PC-9 (cell line): ENCODE measurements at regions not wholly inside any gene's neighbourhood (a gene's known extent, or its start where the extent isn't known, plus 50 kb on each side); places are given as distances from the start of the nearest gene placed in this dataset.

ENCODE experiments used
- BruUV-seq: library from RNA; stranded (reverse); fragments of 400-500 nt; replicated peaks from 2 replicates; lab custom pipeline; 2021; lab: Mats Ljungman, UMichigan
- CTCF ChIA-PET: fragments of 300-600 bp; sonication (Branson Sonifier 250); formaldehyde crosslinking; loops from one replicate; lab custom pipeline; 2022; ENCODE audit warnings: antibody characterized with exemption; lab: Charles Lee
- POLR2A ChIA-PET: fragments of 300-600 bp; sonication (Branson Sonifier 250); formaldehyde crosslinking; loops from one replicate; lab custom pipeline; 2022; ENCODE audit warnings: antibody characterized with exemption; ENCODE audit not compliant: unreplicated experiment; lab: Charles Lee
- DNase-seq, 2 experiments: peaks; one replicate each; pipeline versions ENCODE4 v3.0.0 to v3.0.0-alpha.2; 2015 to 2022; ENCODE audit warnings: mixed read lengths in 1 of 2
- H2AFZ ChIP-seq: fragments of 200-600 bp; sonication (generic); 2 replicates; pipeline ENCODE4 v1.8.1; 2017; ENCODE audit warnings: antibody characterized with exemption
- H3F3A ChIP-seq: fragments of 200-600 bp; sonication (generic); 2 replicates; pipeline ENCODE4 v1.8.1; 2017; ENCODE audit warnings: antibody characterized with exemption, mild to moderate bottlenecking, low read depth; ENCODE audit not compliant: insufficient read depth
- H3K27ac ChIP-seq: fragments of 200-600 bp; sonication (generic); 2 replicates; pipeline ENCODE4 v1.6.1; 2016; ENCODE audit warnings: mixed run types
- H3K27me3 ChIP-seq: fragments of 200-600 bp; sonication (generic); 2 replicates; pipeline ENCODE4 v1.6.1; 2016; ENCODE audit warnings: low read depth, mixed run types; ENCODE audit not compliant: insufficient read depth
- H3K36me3 ChIP-seq: fragments of 200-600 bp; sonication (generic); 2 replicates; pipeline ENCODE4 v1.6.1; 2016; ENCODE audit warnings: low read depth, mixed run types
- H3K4me1 ChIP-seq: fragments of 200-600 bp; sonication (generic); replicated peaks from 2 replicates; pipeline ENCODE4 v1.6.1; 2016; ENCODE audit warnings: mixed run types; ENCODE audit not compliant: insufficient read depth
- H3K4me2 ChIP-seq: fragments of 200-600 bp; sonication (generic); 2 replicates; pipeline ENCODE4 v1.6.1; 2017; ENCODE audit warnings: mixed run types
- H3K4me3 ChIP-seq: fragments of 200-600 bp; sonication (generic); 2 replicates; pipeline ENCODE4 v1.6.1; 2016; ENCODE audit warnings: mixed run types
- H3K79me2 ChIP-seq: fragments of 200-600 bp; sonication (generic); 2 replicates; pipeline ENCODE4 v1.6.1; 2017; ENCODE audit warnings: low read depth, mixed run types
- H3K9me2 ChIP-seq: fragments of 200-600 bp; sonication (generic); 2 replicates; pipeline ENCODE4 v1.8.1; 2017; ENCODE audit warnings: mild to moderate bottlenecking; ENCODE audit not compliant: insufficient read depth
- H3K9me3 ChIP-seq: fragments of 200-600 bp; sonication (generic); 2 replicates; pipeline ENCODE4 v1.8.1; 2016; ENCODE audit warnings: low read depth; ENCODE audit not compliant: insufficient read depth
- H4K20me1 ChIP-seq: fragments of 200-600 bp; sonication (generic); 2 replicates; pipeline ENCODE4 v1.8.1; 2017; ENCODE audit not compliant: insufficient read depth
- EZH2 ChIP-seq: fragments of 200-600 bp; sonication (generic); IDR thresholded peaks from 2 replicates; pipeline ENCODE4 v1.8.0; 2017; ENCODE audit warnings: antibody characterized with exemption, low read depth
- intact Hi-C: fragments of 100-400 bp; cut with micrococcal nuclease; formaldehyde crosslinking; loops from one replicate; pipeline ENCODE4 v1.10.0; 2022; ENCODE audit not compliant: unreplicated experiment
- TF ChIP-seq, protein P1 (sequence below): fragments of 200-600 bp; sonication (generic); conservative IDR thresholded peaks from 2 replicates; pipeline ENCODE4 v1.6.1; 2017; ENCODE audit warnings: mixed run types, antibody characterized with exemption, mild to moderate bottlenecking, moderate library complexity

DNA sequence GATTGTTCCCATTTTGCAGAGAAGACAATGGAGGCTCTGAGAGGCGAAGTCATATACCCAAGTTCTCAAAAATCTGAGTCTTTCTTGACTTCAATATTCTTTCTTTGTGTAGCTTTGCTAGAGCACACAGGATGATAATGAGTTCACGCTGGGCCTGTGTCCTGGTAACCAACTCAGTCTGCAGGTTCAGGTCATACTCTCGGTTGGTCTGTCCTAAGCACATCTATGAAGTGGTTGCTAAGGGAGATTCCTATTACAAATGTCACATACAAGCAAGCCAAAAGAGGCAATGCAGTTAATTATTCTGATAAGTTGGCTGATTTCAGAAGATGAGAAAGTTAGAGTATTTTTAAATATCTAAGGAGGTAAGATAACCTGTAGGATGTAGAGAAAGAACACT is 481.0 kb downstream of the SOX6 start:
- no TSS peak for BruUV-seq
- CTCF ChIA-PET, result no interaction called here

DNA sequence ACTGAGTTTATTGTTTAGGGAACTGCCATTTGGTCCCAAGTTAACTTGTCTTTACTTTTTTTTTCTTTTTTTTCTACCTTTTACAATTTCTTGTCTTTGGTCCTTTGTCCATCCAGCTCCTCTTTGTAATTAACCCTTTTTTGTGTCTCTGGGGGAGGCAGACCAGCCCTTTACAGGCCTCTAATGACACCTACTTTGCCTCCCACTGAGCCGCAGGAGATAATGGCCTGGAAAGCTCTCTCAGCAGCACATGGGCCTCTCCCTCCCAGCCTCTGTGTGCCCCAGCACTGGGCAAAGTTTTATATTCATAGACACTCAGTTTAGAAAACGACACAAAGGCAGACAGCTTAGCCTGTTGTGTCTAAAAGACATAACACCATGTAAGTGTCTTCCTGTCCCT is 480.4 kb downstream of the SOX6 start:
- H3K79me2 ChIP-seq, result no peaks in the 10 kb centered on the region
- H3K4me1 ChIP-seq, result no peaks in the 10 kb centered on the region
- no peak overlapping the region for H3K4me2 ChIP-seq
- no peak for TF ChIP-seq EZH2
- TF ChIP-seq, protein P1, sequence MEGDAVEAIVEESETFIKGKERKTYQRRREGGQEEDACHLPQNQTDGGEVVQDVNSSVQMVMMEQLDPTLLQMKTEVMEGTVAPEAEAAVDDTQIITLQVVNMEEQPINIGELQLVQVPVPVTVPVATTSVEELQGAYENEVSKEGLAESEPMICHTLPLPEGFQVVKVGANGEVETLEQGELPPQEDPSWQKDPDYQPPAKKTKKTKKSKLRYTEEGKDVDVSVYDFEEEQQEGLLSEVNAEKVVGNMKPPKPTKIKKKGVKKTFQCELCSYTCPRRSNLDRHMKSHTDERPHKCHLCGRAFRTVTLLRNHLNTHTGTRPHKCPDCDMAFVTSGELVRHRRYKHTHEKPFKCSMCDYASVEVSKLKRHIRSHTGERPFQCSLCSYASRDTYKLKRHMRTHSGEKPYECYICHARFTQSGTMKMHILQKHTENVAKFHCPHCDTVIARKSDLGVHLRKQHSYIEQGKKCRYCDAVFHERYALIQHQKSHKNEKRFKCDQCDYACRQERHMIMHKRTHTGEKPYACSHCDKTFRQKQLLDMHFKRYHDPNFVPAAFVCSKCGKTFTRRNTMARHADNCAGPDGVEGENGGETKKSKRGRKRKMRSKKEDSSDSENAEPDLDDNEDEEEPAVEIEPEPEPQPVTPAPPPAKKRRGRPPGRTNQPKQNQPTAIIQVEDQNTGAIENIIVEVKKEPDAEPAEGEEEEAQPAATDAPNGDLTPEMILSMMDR, result no peak
- H4K20me1 ChIP-seq, result no peaks in the 10 kb centered on the region
- no peaks in the 10 kb centered on the region for H3K27me3 ChIP-seq
- no peak overlapping the region for H3K27ac ChIP-seq
- H3K4me3 ChIP-seq, result no peak overlapping the region
- H3K36me3 ChIP-seq, result no peaks in the 10 kb centered on the region
- intact Hi-C loops, result no loop called here
- CTCF ChIA-PET, result no interaction called here
- POLR2A ChIA-PET, result no interaction called here
- H3K9me2 ChIP-seq, result no peaks in the 10 kb centered on the region
- H3K9me3 ChIP-seq, result no peaks in the 10 kb centered on the region
- no TSS peak for BruUV-seq
- H2AFZ ChIP-seq, result no peak overlapping the region
- H3F3A ChIP-seq, result no peaks in the 10 kb centered on the region
- DNase-seq, result no peak

More for the DNA sequence above, 481.0 kb downstream of the SOX6 start:
- Histone ChIP-seq H3K4me2 (no peak overlapping the region), H3K9me2 (no peaks in the 10 kb centered on the region), H3K27me3 (no peaks in the 10 kb centered on the region), H3F3A (no peaks in the 10 kb centered on the region), H3K27ac (no peak overlapping the region), H3K36me3 (no peaks in the 10 kb centered on the region), H3K9me3 (no peaks in the 10 kb centered on the region), H4K20me1 (no peaks in the 10 kb centered on the region), H3K79me2 (no peaks in the 10 kb centered on the region), H2AFZ (no peak overlapping the region), H3K4me1 (no peaks in the 10 kb centered on the region), H3K4me3 (no peak overlapping the region)
- intact Hi-C loops, result no loop called here
- no peak for DNase-seq
- POLR2A ChIA-PET, result no interaction called here
- TF ChIP-seq, protein P1, result no peak
- TF ChIP-seq EZH2, result no peak

DNA sequence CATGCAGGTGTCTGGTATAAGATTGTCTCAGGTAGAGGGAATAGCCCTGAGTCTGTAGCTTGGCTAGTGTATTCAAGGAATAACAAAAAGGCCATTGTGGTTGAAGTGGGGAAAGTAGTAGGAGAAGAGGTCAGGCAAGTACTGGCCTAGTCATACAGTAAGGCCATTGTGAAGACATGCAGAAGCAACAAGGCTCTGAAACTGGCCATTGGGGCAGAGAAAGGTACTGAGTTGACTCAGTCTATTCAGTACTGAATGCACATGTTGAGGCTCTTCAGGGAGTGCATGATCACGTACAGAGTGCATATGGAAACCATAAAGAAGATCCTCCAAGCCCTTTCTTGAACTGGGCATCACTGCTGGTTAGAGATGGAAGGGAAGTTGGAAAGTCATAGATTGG is 477.6 kb downstream of the SOX6 start:
- Histone ChIP-seq H3K4me2 (no peak overlapping the region), H3K27me3 (no peaks in the 10 kb centered on the region), H3F3A (no peaks in the 10 kb centered on the region), H3K4me1 (no peaks in the 10 kb centered on the region), H3K79me2 (no peaks in the 10 kb centered on the region), H2AFZ (no peak overlapping the region), H3K27ac (no peak overlapping the region), H4K20me1 (no peaks in the 10 kb centered on the region), H3K9me3 (no peaks in the 10 kb centered on the region), H3K36me3 (no peaks in the 10 kb centered on the region), H3K9me2 (no peaks in the 10 kb centered on the region), H3K4me3 (no peak overlapping the region)
- DNase-seq, result no peak
- BruUV-seq, result no TSS peak
- POLR2A ChIA-PET, result no interaction called here
- TF ChIP-seq, protein P1, result no peak
- TF ChIP-seq EZH2, result no peak
- intact Hi-C loops, result no loop called here
- CTCF ChIA-PET, result no interaction called here
